HUES6 (cell line): ENCODE measurements at regions not wholly inside any gene's neighbourhood (a gene's known extent, or its start where the extent isn't known, plus 50 kb on each side); places are given as distances from the start of the nearest gene placed in this dataset.
A peak's percentile ranks its signal among the peaks of the same experiment; 100 is the strongest.

Experiments
- H3K27ac ChIP-seq: 2 replicates; pipeline ENCODE4 v1.7.0; 2013; ENCODE audit warnings: low read depth, mild to moderate bottlenecking, low read length, inconsistent platforms
- H3K27me3 ChIP-seq: 2 replicates; pipeline ENCODE4 v1.6.1; 2013; ENCODE audit warnings: low read length; ENCODE audit not compliant: control insufficient read depth, insufficient read depth
- H3K36me3 ChIP-seq: 2 replicates; pipeline ENCODE4 v1.6.1; 2013; ENCODE audit warnings: low read length; ENCODE audit not compliant: control insufficient read depth, insufficient read depth
- H3K4me1 ChIP-seq: 2 replicates; pipeline ENCODE4 v1.6.1; 2013; ENCODE audit warnings: low read length; ENCODE audit not compliant: control insufficient read depth, insufficient read depth
- H3K4me3 ChIP-seq: 2 replicates; pipeline ENCODE4 v1.5.1; 2013; ENCODE audit warnings: low read depth, low read length
- H3K9ac ChIP-seq: one replicate; pipeline ENCODE4 v1.6.1; 2013; ENCODE audit warnings: mild to moderate bottlenecking, low read length
- H3K9me3 ChIP-seq: 2 replicates; pipeline ENCODE4 v1.6.1; 2013; ENCODE audit warnings: low read depth, low read length; ENCODE audit not compliant: control insufficient read depth, insufficient read depth

GRCh38 chr1:90838720-90839119, 121.6 kb upstream of the BARHL2 start:
- H3K9me3 ChIP-seq, result no peaks in the 10 kb centered on the region
- H3K27ac ChIP-seq, result no peak overlapping the region
- no peak overlapping the region for H3K4me3 ChIP-seq
- peaks cover 85% of the 10 kb centered on the region for H3K4me1 ChIP-seq
- no peak overlapping the region for H3K9ac ChIP-seq
- no peaks in the 10 kb centered on the region for H3K36me3 ChIP-seq
- H3K27me3 ChIP-seq, result peaks cover 87% of the 10 kb centered on the region; the same call in 1 of the 2 replicates

GRCh38 chr1:90837420-90837819, 120.3 kb upstream of the BARHL2 start:
- no peak overlapping the region for H3K4me3 ChIP-seq
- peaks cover 88% of the 10 kb centered on the region; the same call in 1 of the 2 replicates for H3K27me3 ChIP-seq
- H3K36me3 ChIP-seq, result no peaks in the 10 kb centered on the region
- no peaks in the 10 kb centered on the region for H3K9me3 ChIP-seq
- peaks cover 92% of the 10 kb centered on the region for H3K4me1 ChIP-seq
- H3K9ac ChIP-seq, result no peak overlapping the region
- no peak overlapping the region for H3K27ac ChIP-seq

- Histone ChIP-seq H3K4me1 (peaks cover 93% of the 10 kb centered on the region), H3K4me3 (peak overlapping the region; percentile 49; the same call in 1 of the 2 replicates), H3K9ac (no peak overlapping the region), H3K27me3 (peaks cover 87% of the 10 kb centered on the region; the same call in 1 of the 2 replicates), H3K36me3 (no peaks in the 10 kb centered on the region), H3K27ac (no peak overlapping the region), H3K9me3 (no peaks in the 10 kb centered on the region)
These were observed 119.2 kb upstream of the BARHL2 start for GRCh38 chr1:90836345-90836679.

GRCh38 chr1:90835661-90836344, 118.7 kb upstream of the BARHL2 start:
- Histone ChIP-seq H3K27ac (no peak overlapping the region), H3K36me3 (no peaks in the 10 kb centered on the region), H3K4me3 (peak overlapping the region; percentile 49; the same call in 1 of the 2 replicates), H3K4me1 (peaks cover 91% of the 10 kb centered on the region), H3K9ac (no peak overlapping the region), H3K9me3 (no peaks in the 10 kb centered on the region), H3K27me3 (peaks cover 82% of the 10 kb centered on the region; the same call in 1 of the 2 replicates)

- H3K9ac ChIP-seq, result no peak overlapping the region
- peaks cover 84% of the 10 kb centered on the region for H3K4me1 ChIP-seq
- no peaks in the 10 kb centered on the region for H3K9me3 ChIP-seq
- H3K27ac ChIP-seq, result no peak overlapping the region
- no peaks in the 10 kb centered on the region for H3K36me3 ChIP-seq
- peak overlapping the region; percentile 49; the same call in 1 of the 2 replicates for H3K4me3 ChIP-seq
- H3K27me3 ChIP-seq, result peaks cover 75% of the 10 kb centered on the region; the same call in 1 of the 2 replicates
These were observed 118.0 kb upstream of the BARHL2 start for GRCh38 chr1:90834886-90835660.

- Histone ChIP-seq H3K4me3 (no peak overlapping the region; the same call in 1 of the 2 replicates), H3K4me1 (peaks cover 77% of the 10 kb centered on the region), H3K36me3 (no peaks in the 10 kb centered on the region), H3K27ac (no peak overlapping the region), H3K27me3 (peaks cover 68% of the 10 kb centered on the region; the same call in 1 of the 2 replicates), H3K9me3 (no peaks in the 10 kb centered on the region), H3K9ac (no peak overlapping the region)
These were observed 117.3 kb upstream of the BARHL2 start for GRCh38 chr1:90834354-90834885.

- Histone ChIP-seq H3K9me3 (no peaks in the 10 kb centered on the region), H3K36me3 (no peaks in the 10 kb centered on the region), H3K4me3 (no peak overlapping the region), H3K9ac (no peak overlapping the region), H3K27me3 (peaks cover 66% of the 10 kb centered on the region; the same call in 1 of the 2 replicates), H3K27ac (no peak overlapping the region), H3K4me1 (peaks cover 69% of the 10 kb centered on the region)
These were observed 116.5 kb upstream of the BARHL2 start for GRCh38 chr1:90833466-90834110.

GRCh38 chr1:90831910-90832309, 114.8 kb upstream of the BARHL2 start:
- no peak overlapping the region for H3K4me3 ChIP-seq
- H3K27me3 ChIP-seq, result peaks cover 54% of the 10 kb centered on the region; the same call in 1 of the 2 replicates
- no peak overlapping the region for H3K27ac ChIP-seq
- no peaks in the 10 kb centered on the region for H3K36me3 ChIP-seq
- peaks cover 56% of the 10 kb centered on the region for H3K4me1 ChIP-seq
- no peak overlapping the region for H3K9ac ChIP-seq
- H3K9me3 ChIP-seq, result no peaks in the 10 kb centered on the region

- Histone ChIP-seq H3K4me3 (no peak overlapping the region), H3K9me3 (no peaks in the 10 kb centered on the region), H3K36me3 (no peaks in the 10 kb centered on the region), H3K27me3 (peaks cover 4% of the 10 kb centered on the region; the same call in 1 of the 2 replicates), H3K4me1 (peaks cover 8% of the 10 kb centered on the region; the same call in 1 of the 2 replicates), H3K27ac (no peak overlapping the region), H3K9ac (no peak overlapping the region)
These were observed 109.7 kb upstream of the BARHL2 start for GRCh38 chr1:90826834-90827233.

GRCh38 chr1:90826024-90826423, 108.9 kb upstream of the BARHL2 start:
- H3K36me3 ChIP-seq, result no peaks in the 10 kb centered on the region
- H3K27me3 ChIP-seq, result no peaks in the 10 kb centered on the region
- no peaks in the 10 kb centered on the region for H3K9me3 ChIP-seq
- H3K27ac ChIP-seq, result no peak overlapping the region
- no peak overlapping the region for H3K4me3 ChIP-seq
- no peaks in the 10 kb centered on the region for H3K4me1 ChIP-seq
- H3K9ac ChIP-seq, result no peak overlapping the region
